ENCODE measurements at regions not wholly inside any gene's neighbourhood (a gene's known extent, or its start where the extent isn't known, plus 50 kb on each side); places are given as distances from the start of the nearest gene placed in this dataset.

GRCh38 chr3:193132964-193133363 is 108.1 kb upstream of the PLAAT1 start:
- H2AFZ ChIP-seq (ENCODE audit: low read length), result no peak overlapping the region
- no peaks in the 10 kb centered on the region for H3K9me2 ChIP-seq (ENCODE audit: insufficient read depth, low read length)
- no peak overlapping the region for H3K27ac ChIP-seq (ENCODE audit: low read depth, low read length, poor library complexity, severe bottlenecking)
- H3K4me1 ChIP-seq (ENCODE audit: insufficient read depth, low read length, poor library complexity, severe bottlenecking), result no peaks in the 10 kb centered on the region
- DNase-seq (ENCODE audit: low spot score), result no peak
- no peak overlapping the region for H3K4me3 ChIP-seq (ENCODE audit: low read depth, low read length, poor library complexity, severe bottlenecking)
- no peak overlapping the region for H3K4me2 ChIP-seq (ENCODE audit: low read length)
- ChIA-PET CTCF (ENCODE audit: unreplicated experiment) (no interaction called here), POLR2A (no interaction called here)
- H3K9me3 ChIP-seq (ENCODE audit: low read length), result no peaks in the 10 kb centered on the region
- TF ChIP-seq, protein P1, sequence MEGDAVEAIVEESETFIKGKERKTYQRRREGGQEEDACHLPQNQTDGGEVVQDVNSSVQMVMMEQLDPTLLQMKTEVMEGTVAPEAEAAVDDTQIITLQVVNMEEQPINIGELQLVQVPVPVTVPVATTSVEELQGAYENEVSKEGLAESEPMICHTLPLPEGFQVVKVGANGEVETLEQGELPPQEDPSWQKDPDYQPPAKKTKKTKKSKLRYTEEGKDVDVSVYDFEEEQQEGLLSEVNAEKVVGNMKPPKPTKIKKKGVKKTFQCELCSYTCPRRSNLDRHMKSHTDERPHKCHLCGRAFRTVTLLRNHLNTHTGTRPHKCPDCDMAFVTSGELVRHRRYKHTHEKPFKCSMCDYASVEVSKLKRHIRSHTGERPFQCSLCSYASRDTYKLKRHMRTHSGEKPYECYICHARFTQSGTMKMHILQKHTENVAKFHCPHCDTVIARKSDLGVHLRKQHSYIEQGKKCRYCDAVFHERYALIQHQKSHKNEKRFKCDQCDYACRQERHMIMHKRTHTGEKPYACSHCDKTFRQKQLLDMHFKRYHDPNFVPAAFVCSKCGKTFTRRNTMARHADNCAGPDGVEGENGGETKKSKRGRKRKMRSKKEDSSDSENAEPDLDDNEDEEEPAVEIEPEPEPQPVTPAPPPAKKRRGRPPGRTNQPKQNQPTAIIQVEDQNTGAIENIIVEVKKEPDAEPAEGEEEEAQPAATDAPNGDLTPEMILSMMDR (conservative IDR thresholded peaks at IDR 0.05; ENCODE audit: low read length), result no peak
- no peak for TF ChIP-seq EZH2phosphoT487 (IDR thresholded peaks at IDR 0.05; ENCODE audit: borderline replicate concordance, low read depth, low read length)
- no TSS peak for BruUV-seq (replicated peaks)
- H3K36me3 ChIP-seq (ENCODE audit: insufficient read depth, low read length), result no peaks in the 10 kb centered on the region
- H3K79me2 ChIP-seq (ENCODE audit: insufficient read depth, low read depth, low read length), result no peaks in the 10 kb centered on the region
- no peaks in the 10 kb centered on the region for H4K20me1 ChIP-seq (ENCODE audit: insufficient read depth, low read length)
- intact Hi-C loops (cut with micrococcal nuclease; ENCODE audit: unreplicated experiment), result no loop called here

DNA sequence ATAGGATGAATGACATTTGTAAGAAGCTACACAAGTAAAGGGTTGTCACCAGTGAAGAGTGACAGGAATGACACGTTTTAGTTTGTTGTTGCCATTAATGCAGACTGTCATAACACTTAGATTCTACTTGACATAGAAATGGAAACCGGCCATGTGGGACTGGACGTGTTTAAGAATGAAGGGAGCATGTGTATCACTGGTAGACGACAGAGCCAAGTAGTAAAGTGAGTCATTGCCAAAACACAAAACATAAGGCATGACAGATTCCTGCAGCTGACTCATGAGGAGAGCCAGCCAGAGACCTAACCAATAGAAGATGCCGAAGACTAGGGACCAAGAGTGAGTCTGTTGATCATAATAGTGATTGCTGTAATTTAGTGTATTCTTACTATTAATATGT is 106.2 kb upstream of the PLAAT1 start:
- no peaks in the 10 kb centered on the region for H3K4me1 ChIP-seq (ENCODE audit: insufficient read depth, low read length, poor library complexity, severe bottlenecking)
- H3K4me3 ChIP-seq (ENCODE audit: low read depth, low read length, poor library complexity, severe bottlenecking), result no peak overlapping the region
- no peak for DNase-seq (ENCODE audit: low spot score)
- TF ChIP-seq, protein P1 (conservative IDR thresholded peaks at IDR 0.05; ENCODE audit: low read length), result no peak
- no peak for TF ChIP-seq EZH2phosphoT487 (IDR thresholded peaks at IDR 0.05; ENCODE audit: borderline replicate concordance, low read depth, low read length)
- intact Hi-C loops (cut with micrococcal nuclease; ENCODE audit: unreplicated experiment), result no loop called here
- H3K4me2 ChIP-seq (ENCODE audit: low read length), result no peak overlapping the region
- no peaks in the 10 kb centered on the region for H3K9me3 ChIP-seq (ENCODE audit: low read length)
- no peak overlapping the region for H2AFZ ChIP-seq (ENCODE audit: low read length)
- no peaks in the 10 kb centered on the region for H4K20me1 ChIP-seq (ENCODE audit: insufficient read depth, low read length)
- no peaks in the 10 kb centered on the region for H3K9me2 ChIP-seq (ENCODE audit: insufficient read depth, low read length)
- H3K79me2 ChIP-seq (ENCODE audit: insufficient read depth, low read depth, low read length), result no peaks in the 10 kb centered on the region
- H3K36me3 ChIP-seq (ENCODE audit: insufficient read depth, low read length), result no peaks in the 10 kb centered on the region
- CTCF ChIA-PET (ENCODE audit: unreplicated experiment), result no interaction called here
- POLR2A ChIA-PET, result no interaction called here
- BruUV-seq (replicated peaks), result no TSS peak
- H3K27ac ChIP-seq (ENCODE audit: low read depth, low read length, poor library complexity, severe bottlenecking), result no peak overlapping the region

DNA sequence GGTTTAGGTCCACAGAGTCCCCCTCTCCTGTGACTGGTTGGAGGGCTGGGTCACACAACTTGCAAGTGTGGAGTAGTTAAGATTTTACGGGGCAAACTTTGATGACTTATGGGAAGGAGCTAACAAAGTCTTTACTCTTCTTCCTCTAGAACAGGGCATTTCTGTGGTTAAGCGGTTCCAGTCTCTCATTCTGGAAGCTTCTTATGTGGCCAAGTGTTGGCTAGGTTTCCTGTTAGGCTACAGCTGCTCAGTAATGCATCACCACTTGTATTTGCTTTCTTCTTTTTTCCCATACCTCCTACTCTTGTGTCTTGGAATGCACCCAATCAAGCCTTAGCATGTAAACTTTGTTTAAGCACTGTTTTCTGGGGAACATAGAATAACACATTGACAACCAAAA is 100.6 kb upstream of the PLAAT1 start:
- Histone ChIP-seq H2AFZ (ENCODE audit: low read length) (no peak overlapping the region), H3K9me2 (ENCODE audit: insufficient read depth, low read length) (no peaks in the 10 kb centered on the region), H3K4me2 (ENCODE audit: low read length) (no peak overlapping the region), H4K20me1 (ENCODE audit: insufficient read depth, low read length) (no peaks in the 10 kb centered on the region), H3K27ac (ENCODE audit: low read depth, low read length, poor library complexity, severe bottlenecking) (no peak overlapping the region), H3K4me1 (ENCODE audit: insufficient read depth, low read length, poor library complexity, severe bottlenecking) (no peaks in the 10 kb centered on the region), H3K79me2 (ENCODE audit: insufficient read depth, low read depth, low read length) (no peaks in the 10 kb centered on the region), H3K36me3 (ENCODE audit: insufficient read depth, low read length) (no peaks in the 10 kb centered on the region), H3K4me3 (ENCODE audit: low read depth, low read length, poor library complexity, severe bottlenecking) (no peak overlapping the region), H3K9me3 (ENCODE audit: low read length) (no peaks in the 10 kb centered on the region)
- TF ChIP-seq, protein P1 (conservative IDR thresholded peaks at IDR 0.05; ENCODE audit: low read length), result no peak
- no peak for TF ChIP-seq EZH2phosphoT487 (IDR thresholded peaks at IDR 0.05; ENCODE audit: borderline replicate concordance, low read depth, low read length)
- CTCF ChIA-PET (ENCODE audit: unreplicated experiment), result no interaction called here
- DNase-seq (ENCODE audit: low spot score), result no peak
- no TSS peak for BruUV-seq (replicated peaks)
- POLR2A ChIA-PET, result no interaction called here
- intact Hi-C loops (cut with micrococcal nuclease; ENCODE audit: unreplicated experiment), result no loop called here

All from OCI-LY7 (cell line).